H1 (cell line): ENCODE measurements at regions not wholly inside any gene's neighbourhood (a gene's known extent, or its start where the extent isn't known, plus 50 kb on each side); places are given as distances from the start of the nearest gene placed in this dataset.

Source experiments
- HDAC6 ChIP-seq: IDR thresholded peaks from one replicate; pipeline ENCODE4 v1.7.1; 2012; ENCODE audit warnings: low read depth, mild to moderate bottlenecking, inconsistent platforms, low read length, moderate library complexity
- YY1 ChIP-seq: IDR thresholded peaks from 2 replicates; pipeline ENCODE4 v1.6.1; 2011; ENCODE audit warnings: low read depth, mild to moderate bottlenecking, low read length
- TF ChIP-seq, protein P1 (sequence below): fragments of 300-600 bp; sonication (generic); IDR thresholded peaks from 2 replicates; pipeline ENCODE4 v1.7.1; 2012; ENCODE audit warnings: low read length, moderate library complexity, mild to moderate bottlenecking, inconsistent platforms; ENCODE audit not compliant: insufficient replicate concordance

DNA sequence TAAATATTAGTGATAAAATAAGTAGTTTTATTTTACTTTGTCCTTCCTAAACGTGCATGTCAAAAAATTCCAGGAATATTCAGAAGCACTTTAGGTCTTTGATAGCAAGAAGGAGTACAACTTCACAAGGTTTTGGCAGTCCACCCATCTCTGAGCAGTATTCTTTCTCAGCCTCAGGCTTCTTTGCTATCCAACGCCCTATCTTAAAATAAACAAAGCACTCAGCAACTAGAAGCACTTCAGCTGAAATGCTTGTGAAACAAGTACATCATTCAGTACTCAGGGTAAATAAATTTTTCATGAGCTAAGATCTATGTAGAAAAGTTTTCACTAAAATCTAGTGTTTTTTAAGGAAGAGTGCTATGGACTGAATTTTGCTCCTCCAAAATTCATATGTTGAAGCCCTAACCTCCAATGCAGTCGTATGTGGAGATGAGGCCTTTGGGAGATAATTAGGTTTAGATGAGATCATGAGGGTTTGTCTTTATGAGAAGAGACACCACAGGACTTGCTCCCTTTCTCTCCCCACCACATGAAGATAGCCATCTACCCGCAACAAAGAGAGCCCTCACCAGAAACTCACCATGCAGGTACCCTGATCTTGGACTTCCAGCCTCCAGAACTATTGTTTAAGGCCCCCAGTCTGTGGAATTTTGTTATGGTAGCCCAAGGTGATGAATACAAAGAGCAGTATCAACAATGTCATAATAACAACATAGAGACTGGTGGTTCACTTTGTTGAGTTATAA lies 539.1 kb downstream of the TFAP2A start (continued):
- TF ChIP-seq, protein P1, sequence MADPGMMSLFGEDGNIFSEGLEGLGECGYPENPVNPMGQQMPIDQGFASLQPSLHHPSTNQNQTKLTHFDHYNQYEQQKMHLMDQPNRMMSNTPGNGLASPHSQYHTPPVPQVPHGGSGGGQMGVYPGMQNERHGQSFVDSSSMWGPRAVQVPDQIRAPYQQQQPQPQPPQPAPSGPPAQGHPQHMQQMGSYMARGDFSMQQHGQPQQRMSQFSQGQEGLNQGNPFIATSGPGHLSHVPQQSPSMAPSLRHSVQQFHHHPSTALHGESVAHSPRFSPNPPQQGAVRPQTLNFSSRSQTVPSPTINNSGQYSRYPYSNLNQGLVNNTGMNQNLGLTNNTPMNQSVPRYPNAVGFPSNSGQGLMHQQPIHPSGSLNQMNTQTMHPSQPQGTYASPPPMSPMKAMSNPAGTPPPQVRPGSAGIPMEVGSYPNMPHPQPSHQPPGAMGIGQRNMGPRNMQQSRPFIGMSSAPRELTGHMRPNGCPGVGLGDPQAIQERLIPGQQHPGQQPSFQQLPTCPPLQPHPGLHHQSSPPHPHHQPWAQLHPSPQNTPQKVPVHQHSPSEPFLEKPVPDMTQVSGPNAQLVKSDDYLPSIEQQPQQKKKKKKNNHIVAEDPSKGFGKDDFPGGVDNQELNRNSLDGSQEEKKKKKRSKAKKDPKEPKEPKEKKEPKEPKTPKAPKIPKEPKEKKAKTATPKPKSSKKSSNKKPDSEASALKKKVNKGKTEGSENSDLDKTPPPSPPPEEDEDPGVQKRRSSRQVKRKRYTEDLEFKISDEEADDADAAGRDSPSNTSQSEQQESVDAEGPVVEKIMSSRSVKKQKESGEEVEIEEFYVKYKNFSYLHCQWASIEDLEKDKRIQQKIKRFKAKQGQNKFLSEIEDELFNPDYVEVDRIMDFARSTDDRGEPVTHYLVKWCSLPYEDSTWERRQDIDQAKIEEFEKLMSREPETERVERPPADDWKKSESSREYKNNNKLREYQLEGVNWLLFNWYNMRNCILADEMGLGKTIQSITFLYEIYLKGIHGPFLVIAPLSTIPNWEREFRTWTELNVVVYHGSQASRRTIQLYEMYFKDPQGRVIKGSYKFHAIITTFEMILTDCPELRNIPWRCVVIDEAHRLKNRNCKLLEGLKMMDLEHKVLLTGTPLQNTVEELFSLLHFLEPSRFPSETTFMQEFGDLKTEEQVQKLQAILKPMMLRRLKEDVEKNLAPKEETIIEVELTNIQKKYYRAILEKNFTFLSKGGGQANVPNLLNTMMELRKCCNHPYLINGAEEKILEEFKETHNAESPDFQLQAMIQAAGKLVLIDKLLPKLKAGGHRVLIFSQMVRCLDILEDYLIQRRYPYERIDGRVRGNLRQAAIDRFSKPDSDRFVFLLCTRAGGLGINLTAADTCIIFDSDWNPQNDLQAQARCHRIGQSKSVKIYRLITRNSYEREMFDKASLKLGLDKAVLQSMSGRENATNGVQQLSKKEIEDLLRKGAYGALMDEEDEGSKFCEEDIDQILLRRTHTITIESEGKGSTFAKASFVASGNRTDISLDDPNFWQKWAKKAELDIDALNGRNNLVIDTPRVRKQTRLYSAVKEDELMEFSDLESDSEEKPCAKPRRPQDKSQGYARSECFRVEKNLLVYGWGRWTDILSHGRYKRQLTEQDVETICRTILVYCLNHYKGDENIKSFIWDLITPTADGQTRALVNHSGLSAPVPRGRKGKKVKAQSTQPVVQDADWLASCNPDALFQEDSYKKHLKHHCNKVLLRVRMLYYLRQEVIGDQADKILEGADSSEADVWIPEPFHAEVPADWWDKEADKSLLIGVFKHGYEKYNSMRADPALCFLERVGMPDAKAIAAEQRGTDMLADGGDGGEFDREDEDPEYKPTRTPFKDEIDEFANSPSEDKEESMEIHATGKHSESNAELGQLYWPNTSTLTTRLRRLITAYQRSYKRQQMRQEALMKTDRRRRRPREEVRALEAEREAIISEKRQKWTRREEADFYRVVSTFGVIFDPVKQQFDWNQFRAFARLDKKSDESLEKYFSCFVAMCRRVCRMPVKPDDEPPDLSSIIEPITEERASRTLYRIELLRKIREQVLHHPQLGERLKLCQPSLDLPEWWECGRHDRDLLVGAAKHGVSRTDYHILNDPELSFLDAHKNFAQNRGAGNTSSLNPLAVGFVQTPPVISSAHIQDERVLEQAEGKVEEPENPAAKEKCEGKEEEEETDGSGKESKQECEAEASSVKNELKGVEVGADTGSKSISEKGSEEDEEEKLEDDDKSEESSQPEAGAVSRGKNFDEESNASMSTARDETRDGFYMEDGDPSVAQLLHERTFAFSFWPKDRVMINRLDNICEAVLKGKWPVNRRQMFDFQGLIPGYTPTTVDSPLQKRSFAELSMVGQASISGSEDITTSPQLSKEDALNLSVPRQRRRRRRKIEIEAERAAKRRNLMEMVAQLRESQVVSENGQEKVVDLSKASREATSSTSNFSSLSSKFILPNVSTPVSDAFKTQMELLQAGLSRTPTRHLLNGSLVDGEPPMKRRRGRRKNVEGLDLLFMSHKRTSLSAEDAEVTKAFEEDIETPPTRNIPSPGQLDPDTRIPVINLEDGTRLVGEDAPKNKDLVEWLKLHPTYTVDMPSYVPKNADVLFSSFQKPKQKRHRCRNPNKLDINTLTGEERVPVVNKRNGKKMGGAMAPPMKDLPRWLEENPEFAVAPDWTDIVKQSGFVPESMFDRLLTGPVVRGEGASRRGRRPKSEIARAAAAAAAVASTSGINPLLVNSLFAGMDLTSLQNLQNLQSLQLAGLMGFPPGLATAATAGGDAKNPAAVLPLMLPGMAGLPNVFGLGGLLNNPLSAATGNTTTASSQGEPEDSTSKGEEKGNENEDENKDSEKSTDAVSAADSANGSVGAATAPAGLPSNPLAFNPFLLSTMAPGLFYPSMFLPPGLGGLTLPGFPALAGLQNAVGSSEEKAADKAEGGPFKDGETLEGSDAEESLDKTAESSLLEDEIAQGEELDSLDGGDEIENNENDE = no peak
- TF ChIP-seq HDAC6 (no peak), YY1 (no peak)
